AG04449 (cell line): ENCODE measurements at regions not wholly inside any gene's neighbourhood (a gene's known extent, or its start where the extent isn't known, plus 50 kb on each side); places are given as distances from the start of the nearest gene placed in this dataset.

ENCODE experiments used
- CTCF ChIA-PET: fragments of 350-600 bp; formaldehyde crosslinking; extraction: SDS; loops from one replicate; lab custom pipeline; 2021; ENCODE audit warnings: antibody characterized with exemption; lab: Yijun Ruan, JAX
- POLR2A ChIA-PET: fragments of 400-600, 350-600 bp; formaldehyde crosslinking; extraction: SDS; loops from one replicate; lab custom pipeline; 2020; ENCODE audit warnings: antibody characterized with exemption, inconsistent platforms; lab: Yijun Ruan, JAX
- DNase-seq: peaks from one replicate; pipeline ENCODE4 v3.0.0-alpha.2; 2010; ENCODE audit warnings: low read depth, low spot score
- H3K4me3 ChIP-seq: 2 replicates; pipeline ENCODE4 v1.5.1; 2011; ENCODE audit warnings: low read depth, mild to moderate bottlenecking, control low read depth, low read length
- TF ChIP-seq, protein P1 (sequence below): IDR thresholded peaks from one replicate; pipeline ENCODE4 v1.5.1; 2011; ENCODE audit warnings: mild to moderate bottlenecking, moderate library complexity, low read length, control low read depth, inconsistent platforms; ENCODE audit not compliant: insufficient read depth; ENCODE audit errors: missing control alignments

DNA sequence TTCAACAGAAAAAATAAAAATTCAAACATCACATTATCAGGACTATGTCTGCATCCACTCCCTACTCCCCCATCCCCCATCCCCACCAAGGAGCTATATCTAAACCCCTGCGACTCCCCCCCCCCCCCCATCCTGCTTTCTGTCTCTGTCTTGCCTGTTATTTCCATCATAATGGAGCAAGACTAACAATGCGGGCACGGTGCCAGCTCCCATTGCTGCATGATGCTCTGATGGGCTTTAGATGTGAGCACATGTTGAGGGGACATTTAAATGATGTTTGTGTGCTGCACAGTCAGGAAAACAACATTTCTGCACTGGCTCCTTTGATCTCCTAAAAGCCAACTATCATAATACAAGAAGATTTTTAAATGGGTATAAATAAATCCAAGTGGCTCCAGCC lies 644.2 kb upstream of the SETBP1 start:
- CTCF ChIA-PET = no interaction called here
- no peak overlapping the region for H3K4me3 ChIP-seq
- DNase-seq = no peak
- TF ChIP-seq, protein P1, sequence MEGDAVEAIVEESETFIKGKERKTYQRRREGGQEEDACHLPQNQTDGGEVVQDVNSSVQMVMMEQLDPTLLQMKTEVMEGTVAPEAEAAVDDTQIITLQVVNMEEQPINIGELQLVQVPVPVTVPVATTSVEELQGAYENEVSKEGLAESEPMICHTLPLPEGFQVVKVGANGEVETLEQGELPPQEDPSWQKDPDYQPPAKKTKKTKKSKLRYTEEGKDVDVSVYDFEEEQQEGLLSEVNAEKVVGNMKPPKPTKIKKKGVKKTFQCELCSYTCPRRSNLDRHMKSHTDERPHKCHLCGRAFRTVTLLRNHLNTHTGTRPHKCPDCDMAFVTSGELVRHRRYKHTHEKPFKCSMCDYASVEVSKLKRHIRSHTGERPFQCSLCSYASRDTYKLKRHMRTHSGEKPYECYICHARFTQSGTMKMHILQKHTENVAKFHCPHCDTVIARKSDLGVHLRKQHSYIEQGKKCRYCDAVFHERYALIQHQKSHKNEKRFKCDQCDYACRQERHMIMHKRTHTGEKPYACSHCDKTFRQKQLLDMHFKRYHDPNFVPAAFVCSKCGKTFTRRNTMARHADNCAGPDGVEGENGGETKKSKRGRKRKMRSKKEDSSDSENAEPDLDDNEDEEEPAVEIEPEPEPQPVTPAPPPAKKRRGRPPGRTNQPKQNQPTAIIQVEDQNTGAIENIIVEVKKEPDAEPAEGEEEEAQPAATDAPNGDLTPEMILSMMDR = no peak
- POLR2A ChIA-PET = no interaction called here

- TF ChIP-seq, protein P1 = no peak
- CTCF ChIA-PET = no interaction called here
- DNase-seq = no peak
- no peak overlapping the region for H3K4me3 ChIP-seq
- POLR2A ChIA-PET = no interaction called here
Measured at GRCh38 chr18:44039216-44039615, 641.5 kb upstream of the SETBP1 start.

DNA sequence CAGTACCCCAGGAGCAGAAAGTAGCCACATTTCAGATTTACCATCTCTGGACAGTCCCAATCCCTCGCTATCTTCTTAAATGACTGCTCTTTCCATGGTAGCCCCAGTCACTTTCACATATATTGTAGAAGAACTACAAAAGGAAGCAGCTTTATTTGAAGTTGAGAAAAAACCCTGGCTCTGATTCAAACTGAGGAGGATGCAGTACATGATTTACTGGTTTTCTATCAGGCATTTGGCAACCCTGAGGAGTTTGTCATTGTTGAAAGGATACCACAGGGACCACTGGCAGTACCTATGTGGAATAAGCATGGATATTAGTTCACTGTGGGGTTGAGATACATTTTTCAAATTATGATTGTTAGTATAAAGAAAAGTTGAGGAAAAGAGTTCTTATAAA lies 640.9 kb upstream of the SETBP1 start:
- DNase-seq = no peak
- TF ChIP-seq, protein P1 = no peak
- no peak overlapping the region for H3K4me3 ChIP-seq
- ChIA-PET POLR2A (no interaction called here), CTCF (no interaction called here)

- POLR2A ChIA-PET = no interaction called here
- H3K4me3 ChIP-seq = no peak overlapping the region
- CTCF ChIA-PET = no interaction called here
- TF ChIP-seq, protein P1 = no peak
- DNase-seq = no peak
Measured at GRCh38 chr18:44041553-44041952, 639.1 kb upstream of the SETBP1 start.

- CTCF ChIA-PET = no interaction called here
- DNase-seq = no peak
- POLR2A ChIA-PET = no interaction called here
- TF ChIP-seq, protein P1 = no peak
- no peak overlapping the region for H3K4me3 ChIP-seq
Measured at GRCh38 chr18:44041961-44042360, 638.7 kb upstream of the SETBP1 start.

- no peak for DNase-seq
- H3K4me3 ChIP-seq = no peak overlapping the region
- TF ChIP-seq, protein P1 = no peak
- CTCF ChIA-PET = no interaction called here
- POLR2A ChIA-PET = no interaction called here
Measured at GRCh38 chr18:44046376-44046975, 634.2 kb upstream of the SETBP1 start.
